K562 (cell line): ENCODE measurements at regions not wholly inside any gene's neighbourhood (a gene's known extent, or its start where the extent isn't known, plus 50 kb on each side); places are given as distances from the start of the nearest gene placed in this dataset.

Experiments used
- JUNB ChIP-seq: fragments of 450-650 bp; formaldehyde crosslinking; conservative IDR thresholded peaks from 2 replicates; pipeline ENCODE4 v1.4.0; 2020; ENCODE audit warnings: mild to moderate bottlenecking
- MGA ChIP-seq: fragments of 450-650 bp; IDR thresholded peaks from 2 replicates; pipeline ENCODE4 v1.6.1; 2016; ENCODE audit warnings: mild to moderate bottlenecking, moderate library complexity
- ZNF232 ChIP-seq: sonication (generic); formaldehyde crosslinking; IDR thresholded peaks from 2 replicates; pipeline ENCODE4 v1.8.0; 2022; ENCODE audit warnings: mild to moderate bottlenecking, missing genetic modification reagents

- TF ChIP-seq JUNB (CRISPR knock-in tag) = no peak
- TF ChIP-seq MGA = no peak
- no peak for TF ChIP-seq ZNF232 (CRISPR knock-in tag)
Measured at GRCh38 chr14:101242442-101243385, 318.6 kb upstream of the DIO3 start (continued).
